H9 (cell line): ENCODE measurements at regions not wholly inside any gene's neighbourhood (a gene's known extent, or its start where the extent isn't known, plus 50 kb on each side); places are given as distances from the start of the nearest gene placed in this dataset.

Experiments used
- DNase-seq: peaks from one replicate; pipeline ENCODE4 v3.0.0-alpha.2; 2017
- H2AFZ ChIP-seq: one replicate; pipeline ENCODE4 v1.6.1; 2013; ENCODE audit warnings: mild to moderate bottlenecking, low read length, control low read depth, moderate library complexity
- H2AK5ac ChIP-seq: 2 replicates; pipeline ENCODE4 v1.6.1; 2013; ENCODE audit warnings: low read length, control low read depth, mixed read lengths; ENCODE audit not compliant: insufficient read length
- H2BK120ac ChIP-seq: one replicate; pipeline ENCODE4 v1.6.1; 2013; ENCODE audit warnings: low read depth, mild to moderate bottlenecking, low read length, control low read depth, inconsistent platforms; ENCODE audit not compliant: poor library complexity, severe bottlenecking
- H2BK12ac ChIP-seq: 2 replicates; pipeline ENCODE4 v1.6.1; 2013; ENCODE audit warnings: low read length, control low read depth, mixed read lengths, low read depth; ENCODE audit not compliant: insufficient read length
- H2BK15ac ChIP-seq: 2 replicates; pipeline ENCODE4 v1.6.1; 2013; ENCODE audit warnings: low read depth, low read length, control low read depth
- H2BK20ac ChIP-seq: one replicate; pipeline ENCODE4 v1.6.1; 2013; ENCODE audit warnings: low read depth, mild to moderate bottlenecking, low read length, control low read depth, inconsistent platforms; ENCODE audit not compliant: poor library complexity, severe bottlenecking
- H2BK5ac ChIP-seq: 2 replicates; pipeline ENCODE4 v1.6.1; 2013; ENCODE audit warnings: low read length, control low read depth, mixed read lengths; ENCODE audit not compliant: insufficient read length
- H3K14ac ChIP-seq: 2 replicates; pipeline ENCODE4 v1.6.1; 2013; ENCODE audit warnings: low read length, control low read depth; ENCODE audit not compliant: insufficient read depth
- H3K18ac ChIP-seq: 2 replicates; pipeline ENCODE4 v1.6.1; 2013; ENCODE audit warnings: low read depth, mild to moderate bottlenecking, mixed read lengths, low read length, control low read depth; ENCODE audit not compliant: insufficient read length
- H3K23ac ChIP-seq: 2 replicates; pipeline ENCODE4 v1.6.1; 2013; ENCODE audit warnings: low read length, control low read depth, mixed read lengths, low read depth; ENCODE audit not compliant: insufficient read length
- H3K23me2 ChIP-seq: 2 replicates; pipeline ENCODE4 v1.6.1; 2013; ENCODE audit warnings: low read depth, mild to moderate bottlenecking, mixed read lengths, low read length, control low read depth; ENCODE audit not compliant: insufficient read length, poor library complexity, severe bottlenecking
- H3K27ac ChIP-seq: 2 replicates; pipeline ENCODE4 v1.5.1; 2013; ENCODE audit warnings: low read length, control low read depth, mixed read lengths, low read depth; ENCODE audit not compliant: insufficient read length
- H3K27me3 ChIP-seq: 2 replicates; pipeline ENCODE4 v1.6.1; 2013; ENCODE audit warnings: low read length, control low read depth, inconsistent platforms; ENCODE audit not compliant: insufficient read depth
- H3K4ac ChIP-seq: 2 replicates; pipeline ENCODE4 v1.6.1; 2013; ENCODE audit warnings: low read depth, mild to moderate bottlenecking, control low read depth, inconsistent platforms, low read length, moderate library complexity
- H3K4me1 ChIP-seq: 2 replicates; pipeline ENCODE4 v1.6.1; 2013; ENCODE audit warnings: low read length, control low read depth, inconsistent platforms; ENCODE audit not compliant: insufficient read depth
- H3K4me2 ChIP-seq: 2 replicates; pipeline ENCODE4 v1.6.1; 2013; ENCODE audit warnings: low read length, control low read depth, mixed read lengths; ENCODE audit not compliant: insufficient read length, insufficient read depth
- H3K56ac ChIP-seq: 2 replicates; pipeline ENCODE4 v1.6.1; 2013; ENCODE audit warnings: low read depth, mild to moderate bottlenecking, mixed read lengths, low read length, control low read depth; ENCODE audit not compliant: insufficient read length
- H3K79me1 ChIP-seq: 2 replicates; pipeline ENCODE4 v1.6.1; 2013; ENCODE audit warnings: low read depth, mild to moderate bottlenecking, moderate library complexity, low read length, control low read depth, inconsistent platforms; ENCODE audit not compliant: insufficient read depth, poor library complexity, severe bottlenecking
- H3K79me2 ChIP-seq: 2 replicates; pipeline ENCODE4 v1.6.1; 2013; ENCODE audit warnings: low read length, control low read depth, inconsistent platforms; ENCODE audit not compliant: insufficient read depth
- H3K9ac ChIP-seq: 2 replicates; pipeline ENCODE4 v1.6.1; 2013; ENCODE audit warnings: low read length, control low read depth, mixed read lengths; ENCODE audit not compliant: insufficient read length; ENCODE audit errors: extremely low read depth
- H3K9me3 ChIP-seq: one replicate; pipeline ENCODE4 v1.6.1; 2013; ENCODE audit warnings: low read depth, low read length, inconsistent platforms; ENCODE audit not compliant: control insufficient read depth
- H3T11ph ChIP-seq: one replicate; pipeline ENCODE4 v1.6.1; 2013; ENCODE audit warnings: mild to moderate bottlenecking, low read length, control low read depth, inconsistent platforms
- H4K20me1 ChIP-seq: one replicate; pipeline ENCODE4 v1.6.1; 2013; ENCODE audit not compliant: control insufficient read depth, insufficient read length, insufficient read depth
- H4K5ac ChIP-seq: 2 replicates; pipeline ENCODE4 v1.6.1; 2013; ENCODE audit warnings: low read depth, mild to moderate bottlenecking, mixed read lengths, low read length, control low read depth; ENCODE audit not compliant: insufficient read length
- H4K8ac ChIP-seq: replicated peaks from 2 replicates; pipeline ENCODE4 v1.6.1; 2013; ENCODE audit warnings: low read length, control low read depth, mixed read lengths, low read depth; ENCODE audit not compliant: insufficient read length
- H4K91ac ChIP-seq: 2 replicates; pipeline ENCODE4 v1.6.1; 2013; ENCODE audit warnings: low read depth, mild to moderate bottlenecking, moderate library complexity, mixed read lengths, low read length, control low read depth; ENCODE audit not compliant: insufficient read length
- H3K27ac Mint-ChIP-seq, 3 experiments: 2 replicates in 2 of 3; 3 replicates in 1 of 3; pipeline ENCODE4 v1.8.0; 2020 to 2021; ENCODE audit warnings: mixed read lengths in 3 of 3, mild to moderate bottlenecking in 1 of 3, moderate library complexity in 1 of 3
- H3K27me3 Mint-ChIP-seq: 2 replicates; pipeline ENCODE4 v1.8.0; 2021; ENCODE audit warnings: low read depth, mild to moderate bottlenecking, moderate library complexity, mixed read lengths
- H3K36me3 Mint-ChIP-seq, 3 experiments: 2 replicates in 2 of 3; 3 replicates in 1 of 3; pipeline ENCODE4 v1.8.0; 2020 to 2021; ENCODE audit warnings: low read depth in 3 of 3, mixed read lengths in 3 of 3; ENCODE audit not compliant: insufficient read depth in 1 of 3
- H3K4me1 Mint-ChIP-seq, 2 experiments: 2 replicates each; pipeline ENCODE4 v1.8.0; 2020; ENCODE audit warnings: mixed read lengths in 2 of 2
- H3K4me3 Mint-ChIP-seq, 2 experiments: 2 replicates in 1 of 2; 3 replicates in 1 of 2; pipeline ENCODE4 v1.8.0; 2020 to 2021; ENCODE audit warnings: mild to moderate bottlenecking in 2 of 2, mixed read lengths in 2 of 2, moderate library complexity in 1 of 2
- H3K9me3 Mint-ChIP-seq, 2 experiments: 2 replicates in 1 of 2; 3 replicates in 1 of 2; pipeline ENCODE4 v1.8.0; 2020; ENCODE audit warnings: mild to moderate bottlenecking in 2 of 2, mixed read lengths in 2 of 2, moderate library complexity in 1 of 2
- WGBS: extraction: QIAGEN DNeasy Blood & Tissue Kit; methylation state at CpG from one replicate; pipeline ENCODE4 v1.1.7; 2013; ENCODE audit warnings: missing lambda C conversion rate, low lambda C conversion rate, mixed read lengths; ENCODE audit not compliant: insufficient read length; ENCODE audit errors: extremely low coverage; 5-methylcytosine and 5-hydroxymethylcytosine counted together
- TF ChIP-seq, protein P1 (sequence below): fragments of 200-600 bp; sonication (generic); conservative IDR thresholded peaks from 3 replicates; pipeline ENCODE4 v1.8.0; 2021; ENCODE audit warnings: antibody characterized with exemption, mild to moderate bottlenecking

DNA sequence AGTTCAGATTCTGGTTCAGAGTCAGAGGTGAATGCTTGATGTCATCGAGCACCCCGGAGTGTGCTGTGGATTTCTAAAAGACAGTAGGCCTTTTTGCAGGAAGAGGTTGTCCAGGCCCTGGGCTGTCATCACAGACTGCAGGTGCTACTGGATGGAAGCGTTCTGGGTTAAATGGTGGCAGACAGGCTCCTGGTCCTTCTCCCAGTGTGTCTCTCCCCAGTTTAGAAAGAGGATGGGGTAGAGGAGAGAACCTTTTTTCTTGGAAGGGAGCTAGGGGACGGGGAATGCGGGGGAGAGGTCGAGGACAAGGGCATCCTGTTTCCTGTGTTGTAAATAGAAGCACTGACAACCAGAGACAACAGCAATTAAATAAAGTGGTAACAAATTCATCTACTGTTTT is 102.3 kb upstream of the NUDT6 start:
- Histone ChIP-seq H3T11ph (no peak overlapping the region), H2BK5ac (no peak overlapping the region), H3K79me2 (no peaks in the 10 kb centered on the region), H3K9me3 (no peaks in the 10 kb centered on the region), H3K14ac (no peak overlapping the region), H3K27ac (no peak overlapping the region), H4K8ac (no peak overlapping the region), H4K20me1 (no peaks in the 10 kb centered on the region), H3K23me2 (no peaks in the 10 kb centered on the region), H3K4me1 (no peaks in the 10 kb centered on the region; the same call in 1 of the 2 replicates), H2AK5ac (no peak overlapping the region), H4K5ac (no peak overlapping the region), H3K56ac (no peak overlapping the region), H3K4me2 (no peak overlapping the region), H4K91ac (no peak overlapping the region), H3K9ac (no peak overlapping the region), H2AFZ (no peak overlapping the region), H2BK12ac (no peak overlapping the region), H2BK20ac (no peak overlapping the region), H3K4ac (no peak overlapping the region), H2BK120ac (no peak overlapping the region), H2BK15ac (no peak overlapping the region), H3K79me1 (no peaks in the 10 kb centered on the region), H3K18ac (no peak overlapping the region), H3K23ac (no peak overlapping the region), H3K27me3 (no peaks in the 10 kb centered on the region)
- TF ChIP-seq, protein P1, sequence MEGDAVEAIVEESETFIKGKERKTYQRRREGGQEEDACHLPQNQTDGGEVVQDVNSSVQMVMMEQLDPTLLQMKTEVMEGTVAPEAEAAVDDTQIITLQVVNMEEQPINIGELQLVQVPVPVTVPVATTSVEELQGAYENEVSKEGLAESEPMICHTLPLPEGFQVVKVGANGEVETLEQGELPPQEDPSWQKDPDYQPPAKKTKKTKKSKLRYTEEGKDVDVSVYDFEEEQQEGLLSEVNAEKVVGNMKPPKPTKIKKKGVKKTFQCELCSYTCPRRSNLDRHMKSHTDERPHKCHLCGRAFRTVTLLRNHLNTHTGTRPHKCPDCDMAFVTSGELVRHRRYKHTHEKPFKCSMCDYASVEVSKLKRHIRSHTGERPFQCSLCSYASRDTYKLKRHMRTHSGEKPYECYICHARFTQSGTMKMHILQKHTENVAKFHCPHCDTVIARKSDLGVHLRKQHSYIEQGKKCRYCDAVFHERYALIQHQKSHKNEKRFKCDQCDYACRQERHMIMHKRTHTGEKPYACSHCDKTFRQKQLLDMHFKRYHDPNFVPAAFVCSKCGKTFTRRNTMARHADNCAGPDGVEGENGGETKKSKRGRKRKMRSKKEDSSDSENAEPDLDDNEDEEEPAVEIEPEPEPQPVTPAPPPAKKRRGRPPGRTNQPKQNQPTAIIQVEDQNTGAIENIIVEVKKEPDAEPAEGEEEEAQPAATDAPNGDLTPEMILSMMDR, result no peak
- no peaks in the 10 kb centered on the region for H3K9me3 Mint-ChIP-seq
- H3K27me3 Mint-ChIP-seq, result no peaks in the 10 kb centered on the region
- DNase-seq, result no peak
- H3K27ac Mint-ChIP-seq, result peak overlapping the region in 2 of 3 experiments; percentile 34 to 64; a peak in 3 of 7 replicates
- peaks cover 3 to 7% of the 10 kb centered on the region in 2 experiments; a peak in 2 of 4 replicates for H3K4me1 Mint-ChIP-seq
- H3K4me3 Mint-ChIP-seq, result no peak overlapping the region
- H3K36me3 Mint-ChIP-seq, result peaks cover 10 to 24% (median 19%) of the 10 kb centered on the region in 3 experiments
- WGBS, result no CpG with 5 or more reads among the region's 6 CpGs
